ENCODE measurements at regions not wholly inside any gene's neighbourhood (a gene's known extent, or its start where the extent isn't known, plus 50 kb on each side); places are given as distances from the start of the nearest gene placed in this dataset.

- H3K9me3 ChIP-seq: no peaks in the 10 kb centered on the region
- no peak overlapping the region for H3K27ac ChIP-seq
- DNase-seq (ENCODE audit: low spot score in 2 of 2): no peak
- 83% methylated on average over 2 of the region's 2 CpGs for WGBS
- no peaks in the 10 kb centered on the region for H3K4me1 ChIP-seq
- H3K4me3 ChIP-seq: no peak overlapping the region
- no peaks in the 10 kb centered on the region for H3K27me3 ChIP-seq
- TF ChIP-seq EP300 (IDR thresholded peaks at IDR 0.05) (no peak), POLR2A (IDR thresholded peaks at IDR 0.05) (no peak), POLR2AphosphoS5 (IDR thresholded peaks at IDR 0.05) (no peak), CTCF (IDR thresholded peaks at IDR 0.05) (no peak)
- no peaks in the 10 kb centered on the region for H3K36me3 ChIP-seq
Observed at GRCh38 chr12:45655743-45656142, 73.8 kb upstream of the ARID2 start.

GRCh38 chr12:45658020-45658419 is 71.5 kb upstream of the ARID2 start:
- H3K27ac ChIP-seq: no peak overlapping the region
- no peak for TF ChIP-seq CTCF (IDR thresholded peaks at IDR 0.05)
- TF ChIP-seq POLR2AphosphoS5 (IDR thresholded peaks at IDR 0.05): no peak
- TF ChIP-seq POLR2A (IDR thresholded peaks at IDR 0.05): no peak
- no peak for TF ChIP-seq EP300 (IDR thresholded peaks at IDR 0.05)
- WGBS: 74% methylated on average over 4 of the region's 4 CpGs
- no peak for DNase-seq (ENCODE audit: low spot score in 2 of 2)
- no peaks in the 10 kb centered on the region for H3K27me3 ChIP-seq
- H3K4me3 ChIP-seq: no peak overlapping the region
- H3K9me3 ChIP-seq: no peaks in the 10 kb centered on the region
- no peaks in the 10 kb centered on the region for H3K4me1 ChIP-seq
- H3K36me3 ChIP-seq: no peaks in the 10 kb centered on the region

GRCh38 chr12:45660330-45660729 is 69.2 kb upstream of the ARID2 start:
- Histone ChIP-seq H3K4me1 (no peaks in the 10 kb centered on the region), H3K9me3 (no peaks in the 10 kb centered on the region), H3K27me3 (no peaks in the 10 kb centered on the region), H3K36me3 (no peaks in the 10 kb centered on the region), H3K4me3 (no peak overlapping the region), H3K27ac (no peak overlapping the region)
- DNase-seq (ENCODE audit: low spot score in 2 of 2): no peak
- no peak for TF ChIP-seq POLR2A (IDR thresholded peaks at IDR 0.05)
- TF ChIP-seq CTCF (IDR thresholded peaks at IDR 0.05): no peak
- no peak for TF ChIP-seq EP300 (IDR thresholded peaks at IDR 0.05)
- no peak for TF ChIP-seq POLR2AphosphoS5 (IDR thresholded peaks at IDR 0.05)
- 46% methylated on average over 2 of the region's 2 CpGs for WGBS

- no peaks in the 10 kb centered on the region for H3K36me3 ChIP-seq
- WGBS: 37% methylated on average over 2 of the region's 2 CpGs
- H3K9me3 ChIP-seq: no peaks in the 10 kb centered on the region
- no peak overlapping the region for H3K27ac ChIP-seq
- H3K4me1 ChIP-seq: no peaks in the 10 kb centered on the region
- TF ChIP-seq POLR2AphosphoS5 (IDR thresholded peaks at IDR 0.05): no peak
- no peak for TF ChIP-seq EP300 (IDR thresholded peaks at IDR 0.05)
- TF ChIP-seq CTCF (IDR thresholded peaks at IDR 0.05): no peak
- TF ChIP-seq POLR2A (IDR thresholded peaks at IDR 0.05): no peak
- H3K27me3 ChIP-seq: no peaks in the 10 kb centered on the region
- H3K4me3 ChIP-seq: no peak overlapping the region
- DNase-seq (ENCODE audit: low spot score in 2 of 2): no peak
Observed at GRCh38 chr12:45663455-45663854, 66.1 kb upstream of the ARID2 start.

- H3K27ac ChIP-seq: no peak overlapping the region
- H3K36me3 ChIP-seq: no peaks in the 10 kb centered on the region
- no peak for DNase-seq (ENCODE audit: low spot score in 2 of 2)
- H3K27me3 ChIP-seq: no peaks in the 10 kb centered on the region
- no peaks in the 10 kb centered on the region for H3K4me1 ChIP-seq
- no peak overlapping the region for H3K4me3 ChIP-seq
- 48% methylated on average over 1 of the region's 1 CpG for WGBS
- H3K9me3 ChIP-seq: no peaks in the 10 kb centered on the region
- TF ChIP-seq POLR2AphosphoS5 (IDR thresholded peaks at IDR 0.05) (no peak), EP300 (IDR thresholded peaks at IDR 0.05) (no peak), CTCF (IDR thresholded peaks at IDR 0.05) (no peak), POLR2A (IDR thresholded peaks at IDR 0.05) (no peak)
Observed at GRCh38 chr12:45665941-45666340, 63.6 kb upstream of the ARID2 start.

All from suprapubic skin (tissue), 4 donors.